KOPT-K1 (cell line): ENCODE measurements at regions not wholly inside any gene's neighbourhood (a gene's known extent, or its start where the extent isn't known, plus 50 kb on each side); places are given as distances from the start of the nearest gene placed in this dataset.
A peak's percentile ranks its signal among the peaks of the same experiment; 100 is the strongest.

ENCODE experiments used
- H3K27ac ChIP-seq: fragments of 200-600 bp; sonication (generic); 2 replicates; pipeline ENCODE4 v1.5.1; 2016; ENCODE audit warnings: antibody characterized with exemption, mild to moderate bottlenecking, low read depth, low read length; ENCODE audit not compliant: poor library complexity, severe bottlenecking
- H3K36me3 ChIP-seq: fragments of 200-600 bp; sonication (generic); 2 replicates; pipeline ENCODE4 v1.5.1; 2017; ENCODE audit warnings: antibody characterized with exemption, mild to moderate bottlenecking, low read length, moderate library complexity; ENCODE audit not compliant: insufficient read depth
- H3K9me3 ChIP-seq: fragments of 200-600 bp; sonication (generic); 2 replicates; pipeline ENCODE4 v1.5.1; 2017; ENCODE audit warnings: antibody characterized with exemption, low read length, mild to moderate bottlenecking; ENCODE audit not compliant: insufficient read depth, poor library complexity, severe bottlenecking

DNA sequence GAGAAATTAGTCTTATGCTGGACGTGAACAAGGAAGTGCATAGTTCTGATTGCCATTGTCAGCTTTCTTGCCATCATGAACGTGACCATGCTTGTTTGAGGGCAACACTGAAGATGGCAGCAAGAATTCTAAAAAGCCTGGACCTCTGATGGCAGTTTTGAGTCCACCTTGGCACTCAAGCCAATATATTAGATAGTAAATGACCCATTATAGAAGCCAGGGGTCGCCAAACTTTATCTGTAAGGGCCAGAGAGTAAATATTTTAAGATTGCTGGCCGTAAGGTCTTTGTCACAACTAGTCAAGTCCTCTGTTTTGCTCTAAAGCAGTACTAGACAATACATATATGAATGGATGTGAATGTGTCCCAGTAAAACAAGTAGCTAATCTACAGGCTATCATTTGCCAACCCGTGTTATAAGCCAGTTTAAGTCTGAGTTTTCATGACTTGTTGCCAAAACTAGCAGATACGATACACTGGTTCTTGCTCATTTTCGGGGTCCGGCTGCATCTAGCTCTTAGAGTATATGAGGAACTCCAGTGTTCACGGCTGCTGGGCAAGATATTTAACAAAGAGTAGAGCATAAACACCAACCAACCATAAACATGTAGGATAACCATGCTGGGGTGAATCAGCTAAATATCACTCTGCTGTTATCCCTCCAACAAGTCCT lies 73.1 kb upstream of the PELI1 start:
- H3K36me3 ChIP-seq: no peaks in the 10 kb centered on the region
- H3K27ac ChIP-seq: no peak overlapping the region
- H3K9me3 ChIP-seq: no peaks in the 10 kb centered on the region

DNA sequence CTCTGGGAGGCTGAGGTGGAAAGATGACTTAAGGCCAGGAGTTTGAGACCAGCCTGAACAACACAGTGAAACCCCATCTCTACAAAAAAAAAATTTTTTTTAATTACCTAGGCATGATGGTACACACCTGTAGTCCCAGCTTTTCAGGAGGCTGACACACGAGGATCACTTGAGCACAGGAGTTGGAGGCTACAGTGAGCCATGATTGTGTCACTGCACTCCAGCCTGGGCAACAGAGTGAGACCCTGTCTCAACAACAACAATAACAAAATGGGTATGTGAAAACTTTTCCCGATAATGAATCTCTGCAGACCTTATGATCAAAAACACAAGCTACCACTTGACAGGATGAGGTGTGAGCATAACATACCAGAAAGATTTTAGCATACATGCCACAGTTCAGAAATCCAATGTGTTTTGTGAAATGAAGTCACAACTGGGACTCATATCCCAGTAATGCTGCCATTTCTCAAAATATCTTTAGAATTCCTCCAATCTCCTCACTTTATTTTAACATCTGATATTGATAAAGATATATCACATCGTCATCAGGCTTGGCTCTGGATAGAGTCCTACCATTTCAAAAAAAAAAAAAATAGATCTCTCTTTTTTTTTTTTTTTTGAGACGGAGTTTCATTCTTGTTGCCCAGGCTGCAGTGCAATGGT lies 74.0 kb upstream of the PELI1 start:
- H3K36me3 ChIP-seq: no peaks in the 10 kb centered on the region
- no peaks in the 10 kb centered on the region for H3K9me3 ChIP-seq
- H3K27ac ChIP-seq: no peak overlapping the region

DNA sequence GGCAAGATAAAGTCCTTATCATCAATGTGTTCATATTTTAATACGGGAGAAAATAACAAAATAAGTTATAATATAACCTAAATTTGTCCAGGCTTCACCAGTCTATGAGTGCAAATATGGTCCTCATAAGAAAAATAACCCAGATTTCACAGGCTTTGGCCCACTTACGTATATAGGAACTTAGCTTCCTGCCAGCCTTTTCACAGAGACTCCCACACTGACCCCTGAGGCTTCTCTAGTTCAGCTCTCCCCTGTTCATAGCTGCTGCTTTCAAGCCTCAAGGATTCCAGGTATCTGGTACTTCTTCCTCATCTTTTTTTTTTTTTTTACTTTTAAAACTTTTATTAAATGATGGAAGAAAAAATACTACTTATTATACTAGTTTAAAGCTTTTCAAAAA lies 74.9 kb upstream of the PELI1 start:
- Histone ChIP-seq H3K9me3 (no peaks in the 10 kb centered on the region), H3K36me3 (no peaks in the 10 kb centered on the region), H3K27ac (no peak overlapping the region)

DNA sequence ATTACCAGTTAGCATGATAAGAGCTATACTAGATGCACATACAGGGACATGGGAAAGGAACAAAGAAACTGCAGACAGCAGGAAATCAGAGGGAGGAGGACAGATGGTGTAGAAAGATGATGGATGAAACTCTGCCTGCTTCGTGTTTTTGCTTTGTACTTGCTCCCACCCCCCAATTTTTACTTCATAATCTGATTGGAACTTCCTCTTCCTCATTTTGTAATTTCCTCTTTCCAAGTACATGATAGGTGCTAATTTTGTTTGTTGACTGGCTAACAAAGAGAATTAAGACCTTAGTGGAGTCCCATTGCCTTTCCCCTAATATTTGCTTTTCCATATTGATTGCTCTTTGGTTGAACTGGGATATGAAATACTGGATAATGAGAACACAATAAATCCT lies 76.0 kb upstream of the PELI1 start:
- H3K9me3 ChIP-seq: no peaks in the 10 kb centered on the region
- no peak overlapping the region for H3K27ac ChIP-seq
- no peaks in the 10 kb centered on the region for H3K36me3 ChIP-seq

DNA sequence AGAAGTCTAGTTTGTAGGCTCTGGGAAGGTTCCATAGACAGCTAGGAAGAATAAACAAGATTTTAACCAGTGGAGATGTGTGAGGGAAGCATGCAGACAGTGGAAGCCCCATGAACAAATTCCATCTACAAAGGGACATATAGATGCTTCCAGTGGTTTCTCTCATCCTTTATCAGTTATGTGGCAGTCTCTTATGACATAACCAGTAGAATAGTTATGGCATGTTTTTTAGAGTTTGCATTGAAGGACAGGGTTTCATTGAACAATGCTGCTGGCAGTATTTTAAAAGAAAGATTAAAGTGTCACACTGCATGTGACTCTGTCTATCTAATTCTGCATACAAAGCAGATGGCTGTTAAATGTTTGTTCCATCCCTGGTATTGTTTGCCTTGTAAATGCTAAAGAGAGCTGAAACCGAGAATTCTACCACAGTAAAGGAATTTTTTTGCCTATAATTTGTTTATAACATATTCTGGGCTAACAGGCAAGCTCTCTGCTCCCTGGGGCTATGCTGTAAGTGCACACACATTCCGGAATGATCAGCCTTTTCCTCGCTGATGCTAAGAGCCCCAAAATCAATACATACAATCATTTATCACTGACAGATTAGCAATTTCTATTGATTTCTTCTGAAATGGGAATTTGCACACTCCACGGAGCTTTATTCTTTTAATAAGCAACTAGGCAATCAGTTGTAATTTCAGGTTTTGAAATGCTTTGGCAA lies 76.8 kb upstream of the PELI1 start:
- no peaks in the 10 kb centered on the region for H3K9me3 ChIP-seq
- no peaks in the 10 kb centered on the region for H3K36me3 ChIP-seq
- H3K27ac ChIP-seq: no peak overlapping the region

DNA sequence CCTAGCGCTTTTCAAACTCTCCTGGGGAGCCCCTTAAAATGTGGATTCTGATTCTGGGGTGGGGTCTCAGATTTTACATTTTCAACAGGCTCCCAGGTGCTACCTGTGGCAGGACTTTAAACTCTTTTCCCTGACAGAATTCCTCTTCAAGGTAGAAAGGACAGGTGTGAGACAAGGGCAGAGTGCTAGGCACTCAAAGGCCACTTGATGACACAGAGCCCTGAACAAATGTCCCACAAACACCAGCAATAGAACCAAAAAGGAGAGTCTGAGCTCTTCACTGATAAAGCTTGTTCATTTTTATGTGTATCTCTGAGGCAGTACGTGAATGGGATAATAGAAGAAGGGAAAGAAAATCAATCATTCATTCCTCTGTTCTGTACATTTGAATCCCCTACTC lies 77.7 kb upstream of the PELI1 start:
- H3K36me3 ChIP-seq: no peaks in the 10 kb centered on the region
- no peaks in the 10 kb centered on the region for H3K9me3 ChIP-seq
- no peak overlapping the region for H3K27ac ChIP-seq

DNA sequence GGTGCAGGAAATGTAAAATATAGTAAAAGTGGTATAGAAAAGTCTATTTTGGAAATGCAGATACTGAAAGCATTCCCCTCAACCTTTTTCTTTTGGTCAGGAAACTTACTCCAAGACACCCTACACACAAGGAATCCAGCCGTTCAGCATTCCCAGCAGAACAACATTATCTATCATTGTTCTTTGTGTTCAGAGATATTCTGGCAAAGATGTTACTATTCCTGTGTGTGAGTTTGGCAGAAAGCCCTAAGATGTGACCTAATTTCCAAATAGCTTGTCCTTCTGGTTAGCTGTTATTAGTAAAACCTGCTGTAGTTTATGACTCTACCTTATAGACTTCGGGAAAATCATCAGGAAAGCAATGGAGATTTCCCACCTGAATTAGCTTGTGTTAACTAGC lies 78.1 kb upstream of the PELI1 start:
- H3K9me3 ChIP-seq: no peaks in the 10 kb centered on the region
- no peaks in the 10 kb centered on the region for H3K36me3 ChIP-seq
- no peak overlapping the region for H3K27ac ChIP-seq

DNA sequence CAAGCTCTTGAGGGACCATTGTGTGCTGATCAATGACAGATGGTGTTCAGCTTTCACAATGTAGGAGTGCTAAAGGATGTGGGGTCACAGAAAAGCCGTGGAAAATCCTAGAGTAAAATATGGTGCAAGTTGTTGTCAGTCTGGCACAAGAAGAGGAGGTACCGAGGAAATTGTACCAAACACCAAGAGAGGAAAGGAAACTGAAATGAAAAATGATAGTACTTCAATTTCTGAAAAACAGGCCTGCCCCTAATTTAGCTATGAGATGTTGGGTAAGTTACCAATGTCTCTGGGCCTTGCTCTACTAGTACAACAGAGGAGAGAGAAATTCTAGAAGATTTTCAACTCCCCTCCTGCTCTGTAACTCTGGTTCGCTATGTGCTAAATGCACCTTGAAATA lies 78.8 kb upstream of the PELI1 start:
- Histone ChIP-seq H3K27ac (no peak overlapping the region), H3K9me3 (no peaks in the 10 kb centered on the region), H3K36me3 (no peaks in the 10 kb centered on the region)

DNA sequence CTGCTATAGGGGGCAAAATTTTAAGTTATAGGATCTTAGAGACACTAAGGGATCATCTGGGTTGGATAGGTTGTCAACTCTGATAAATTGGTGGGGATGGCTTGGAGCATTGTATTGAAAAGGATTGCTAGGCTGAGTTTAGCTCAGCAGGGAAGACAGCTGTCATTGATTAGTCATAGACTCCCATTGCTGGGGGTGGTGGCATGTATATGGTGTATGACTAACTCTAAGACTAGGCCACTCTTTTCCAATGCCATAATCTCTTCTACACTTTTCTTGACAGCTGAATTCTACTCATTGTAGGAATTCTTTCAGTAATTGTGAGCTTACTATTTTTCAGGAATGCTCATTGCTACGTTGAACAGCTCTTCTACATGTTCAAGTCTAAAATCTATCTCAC lies 81.3 kb upstream of the PELI1 start:
- H3K27ac ChIP-seq: no peak overlapping the region
- no peaks in the 10 kb centered on the region for H3K36me3 ChIP-seq
- no peaks in the 10 kb centered on the region for H3K9me3 ChIP-seq

DNA sequence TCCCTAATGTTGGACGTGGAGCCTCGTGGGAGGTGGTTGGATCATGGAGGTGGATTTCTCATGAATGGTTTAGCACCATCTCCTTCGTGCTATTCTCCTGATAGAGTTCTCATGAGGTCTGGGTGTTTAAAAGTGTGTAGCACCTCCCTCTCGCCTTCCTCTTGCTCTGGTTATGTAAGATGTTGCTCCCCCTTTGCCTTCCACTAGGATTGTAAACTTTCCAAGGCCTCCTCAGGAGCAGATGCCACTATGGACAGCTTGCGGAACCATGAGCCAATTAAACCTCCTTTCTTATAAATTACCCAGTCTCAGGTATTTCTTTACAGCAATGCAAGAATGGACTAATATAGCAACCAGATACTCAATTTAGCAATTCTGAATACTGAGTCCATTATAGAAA lies 82.4 kb upstream of the PELI1 start:
- H3K27ac ChIP-seq: no peak overlapping the region
- H3K36me3 ChIP-seq: no peaks in the 10 kb centered on the region
- no peaks in the 10 kb centered on the region for H3K9me3 ChIP-seq

DNA sequence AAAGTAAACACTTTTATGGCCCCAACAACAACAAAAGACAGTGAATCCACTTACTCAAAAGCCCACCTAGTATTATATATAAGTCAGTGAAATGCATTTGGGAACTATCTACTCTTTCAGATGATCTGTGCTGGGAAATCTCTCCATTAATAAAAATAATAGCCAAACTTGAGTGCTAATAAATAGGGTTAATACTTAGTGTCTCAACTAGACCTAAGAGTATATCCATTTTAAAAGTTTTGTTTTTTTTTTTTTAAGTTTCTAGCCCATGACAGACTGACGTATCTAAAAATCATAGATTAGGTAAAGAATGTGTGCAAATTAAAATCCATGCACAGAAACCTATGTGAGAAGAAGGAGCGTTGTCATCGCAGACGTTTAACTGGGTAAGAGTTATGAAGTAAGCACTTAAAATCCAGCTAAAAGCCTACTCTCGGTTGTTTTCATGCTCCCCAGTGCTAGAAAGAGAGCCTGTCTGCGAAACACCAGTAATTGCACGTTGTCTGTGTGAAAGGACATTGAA lies 83.4 kb upstream of the PELI1 start:
- Histone ChIP-seq H3K27ac (no peak overlapping the region), H3K36me3 (no peaks in the 10 kb centered on the region), H3K9me3 (no peaks in the 10 kb centered on the region)

DNA sequence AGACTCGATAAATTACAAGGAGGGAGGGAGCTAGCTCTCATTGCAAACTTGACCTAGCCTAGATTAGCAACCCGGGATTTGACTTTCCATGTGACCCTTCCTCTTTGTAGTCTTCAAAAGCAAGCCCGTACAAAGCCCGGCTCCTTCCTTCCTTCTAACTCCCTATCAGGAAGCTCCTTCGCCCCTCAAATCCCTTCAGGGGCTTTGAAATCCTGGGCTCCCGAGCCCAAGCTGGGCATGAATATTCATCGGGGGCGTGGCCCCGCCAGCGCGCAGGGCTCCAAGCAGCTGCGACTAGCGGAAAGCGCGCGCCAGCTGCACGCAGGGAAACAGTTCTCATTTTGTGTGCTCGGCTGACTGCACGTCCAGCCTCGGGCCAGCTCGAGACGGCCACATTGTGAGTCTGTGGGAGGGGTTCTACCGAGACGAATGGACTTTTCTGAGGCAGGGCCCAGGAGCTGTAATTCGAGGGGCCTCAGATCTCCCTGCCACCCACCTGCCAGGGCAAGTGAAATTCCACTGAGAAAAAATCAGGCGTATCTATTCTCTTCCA lies 84.0 kb upstream of the PELI1 start:
- no peaks in the 10 kb centered on the region for H3K9me3 ChIP-seq
- H3K27ac ChIP-seq: peak overlapping the region; percentile 24
- no peaks in the 10 kb centered on the region for H3K36me3 ChIP-seq

DNA sequence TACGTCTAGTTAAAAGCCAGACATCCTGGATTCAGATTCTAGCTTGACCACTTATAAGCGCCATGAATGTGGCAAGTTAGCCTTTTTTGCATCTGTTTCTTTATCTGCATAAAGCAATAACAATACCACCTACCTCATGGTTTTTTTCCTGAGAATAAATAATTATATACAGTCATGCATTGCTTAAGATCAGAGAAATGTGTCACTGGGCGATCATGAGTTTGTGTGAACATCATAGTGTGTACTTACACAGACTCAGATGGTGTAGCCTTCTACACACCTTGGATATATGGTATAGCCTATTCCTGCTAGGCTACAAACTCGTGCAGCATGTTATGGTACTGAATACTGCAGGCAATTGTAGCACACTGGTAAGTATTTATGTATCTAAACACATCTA lies 84.7 kb upstream of the PELI1 start:
- Histone ChIP-seq H3K9me3 (no peaks in the 10 kb centered on the region), H3K36me3 (no peaks in the 10 kb centered on the region), H3K27ac (no peak overlapping the region)

DNA sequence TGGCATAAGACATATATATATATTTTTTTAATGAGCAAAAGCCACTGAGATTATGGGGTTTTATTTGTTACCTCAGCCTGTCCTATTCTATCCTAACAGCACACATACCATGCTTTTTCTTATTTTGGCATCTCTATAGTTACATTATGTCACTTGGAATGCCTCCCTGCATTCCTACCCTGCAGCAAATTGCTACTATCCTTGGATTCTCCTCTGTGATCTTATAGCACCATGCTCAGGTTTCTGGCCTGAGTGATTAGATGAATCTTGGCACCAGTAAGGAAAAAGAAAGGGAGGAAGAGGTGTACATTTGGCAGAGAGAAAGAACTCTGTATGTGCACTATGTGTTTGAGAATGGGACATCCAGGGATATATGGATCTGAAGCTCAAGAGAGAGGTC lies 86.3 kb upstream of the PELI1 start:
- no peak overlapping the region for H3K27ac ChIP-seq
- no peaks in the 10 kb centered on the region for H3K36me3 ChIP-seq
- H3K9me3 ChIP-seq: no peaks in the 10 kb centered on the region

DNA sequence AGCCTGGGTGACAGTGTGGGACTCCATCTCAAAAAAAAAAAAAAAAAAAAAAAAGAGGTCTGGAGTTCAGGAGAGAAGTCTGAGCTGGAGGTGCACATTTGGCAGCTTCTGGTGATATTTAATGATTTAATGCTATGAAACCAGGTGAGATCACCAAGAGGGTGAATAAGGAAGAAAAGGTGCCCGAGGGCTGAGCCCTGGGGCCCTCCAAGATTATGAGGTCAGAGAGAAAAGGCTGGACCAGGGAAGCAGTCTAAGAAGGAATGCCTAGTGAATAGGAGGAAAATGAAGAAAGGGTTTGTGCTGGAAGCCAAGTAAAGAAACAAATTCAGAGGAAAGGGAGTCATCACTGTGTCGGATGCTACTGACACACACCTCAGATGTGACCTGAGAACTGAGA lies 88.0 kb upstream of the PELI1 start:
- Histone ChIP-seq H3K36me3 (no peaks in the 10 kb centered on the region), H3K27ac (no peak overlapping the region), H3K9me3 (no peaks in the 10 kb centered on the region)
